ENCODE measurements at regions not wholly inside any gene's neighbourhood (a gene's known extent, or its start where the extent isn't known, plus 50 kb on each side); places are given as distances from the start of the nearest gene placed in this dataset.

- peak overlapping the region; percentile 17; the same call in 1 of the 2 replicates for H3K4me2 ChIP-seq
- no peaks in the 10 kb centered on the region; the same call in 1 of the 2 replicates for H3K9me3 ChIP-seq (ENCODE audit: insufficient read depth, low read depth)
- no TSS peak for BruUV-seq (replicated peaks)
- ChIA-PET CTCF (no interaction called here), POLR2A (ENCODE audit: unreplicated experiment) (no interaction called here)
- no peak for DNase-seq
- H3K36me3 ChIP-seq (ENCODE audit: low read depth), result no peaks in the 10 kb centered on the region
- TF ChIP-seq EZH2 (IDR thresholded peaks at IDR 0.05; ENCODE audit: low read depth), result no peak
- TF ChIP-seq, protein P1, sequence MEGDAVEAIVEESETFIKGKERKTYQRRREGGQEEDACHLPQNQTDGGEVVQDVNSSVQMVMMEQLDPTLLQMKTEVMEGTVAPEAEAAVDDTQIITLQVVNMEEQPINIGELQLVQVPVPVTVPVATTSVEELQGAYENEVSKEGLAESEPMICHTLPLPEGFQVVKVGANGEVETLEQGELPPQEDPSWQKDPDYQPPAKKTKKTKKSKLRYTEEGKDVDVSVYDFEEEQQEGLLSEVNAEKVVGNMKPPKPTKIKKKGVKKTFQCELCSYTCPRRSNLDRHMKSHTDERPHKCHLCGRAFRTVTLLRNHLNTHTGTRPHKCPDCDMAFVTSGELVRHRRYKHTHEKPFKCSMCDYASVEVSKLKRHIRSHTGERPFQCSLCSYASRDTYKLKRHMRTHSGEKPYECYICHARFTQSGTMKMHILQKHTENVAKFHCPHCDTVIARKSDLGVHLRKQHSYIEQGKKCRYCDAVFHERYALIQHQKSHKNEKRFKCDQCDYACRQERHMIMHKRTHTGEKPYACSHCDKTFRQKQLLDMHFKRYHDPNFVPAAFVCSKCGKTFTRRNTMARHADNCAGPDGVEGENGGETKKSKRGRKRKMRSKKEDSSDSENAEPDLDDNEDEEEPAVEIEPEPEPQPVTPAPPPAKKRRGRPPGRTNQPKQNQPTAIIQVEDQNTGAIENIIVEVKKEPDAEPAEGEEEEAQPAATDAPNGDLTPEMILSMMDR (conservative IDR thresholded peaks at IDR 0.05), result no peak
- no peaks in the 10 kb centered on the region for H4K20me1 ChIP-seq (ENCODE audit: insufficient read depth)
- H3K4me1 ChIP-seq (replicated peaks; ENCODE audit: insufficient read depth), result no peaks in the 10 kb centered on the region
- 0 out of 2 replicates have a peak overlapping the region, but pooled peaks have one; percentile 20 for H2AFZ ChIP-seq
- no peak overlapping the region; the same call in 1 of the 2 replicates for H3K4me3 ChIP-seq
- intact Hi-C loops (cut with micrococcal nuclease; ENCODE audit: unreplicated experiment), result no loop called here
- H3K79me2 ChIP-seq (ENCODE audit: low read depth), result no peaks in the 10 kb centered on the region
- no peaks in the 10 kb centered on the region for H3K27me3 ChIP-seq (ENCODE audit: insufficient read depth, low read depth)
- no peaks in the 10 kb centered on the region for H3K9me2 ChIP-seq (ENCODE audit: insufficient read depth)
- no peaks in the 10 kb centered on the region for H3F3A ChIP-seq (ENCODE audit: insufficient read depth, low read depth)
- no peak overlapping the region for H3K27ac ChIP-seq
Observed at GRCh38 chr2:4020153-4020552, 316.8 kb downstream of the DCDC2C start.

DNA sequence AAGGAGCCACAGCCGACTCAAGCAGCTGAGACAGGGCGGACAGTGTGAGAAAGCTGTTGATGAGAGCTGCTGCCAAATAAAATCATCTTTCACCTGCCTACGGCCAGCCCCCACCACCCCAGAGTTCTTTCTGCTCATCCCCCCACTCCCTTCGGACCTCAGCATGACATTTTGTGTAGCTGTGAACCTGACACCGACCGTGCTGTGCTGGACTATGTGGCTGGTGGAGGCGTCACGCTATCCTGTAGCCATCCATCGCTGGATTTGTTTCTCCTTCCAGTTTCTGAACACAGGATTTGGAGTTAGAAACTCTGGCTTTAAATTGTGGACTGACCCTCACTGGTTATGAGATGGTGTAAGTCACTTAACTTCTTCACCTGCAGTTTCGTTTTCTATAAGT, 317.3 kb downstream of the DCDC2C start:
- no TSS peak for BruUV-seq (replicated peaks)
- Histone ChIP-seq H3K9me3 (ENCODE audit: insufficient read depth, low read depth) (no peaks in the 10 kb centered on the region; the same call in 1 of the 2 replicates), H3K36me3 (ENCODE audit: low read depth) (no peaks in the 10 kb centered on the region), H3F3A (ENCODE audit: insufficient read depth, low read depth) (no peaks in the 10 kb centered on the region), H3K27me3 (ENCODE audit: insufficient read depth, low read depth) (no peaks in the 10 kb centered on the region), H3K4me1 (replicated peaks; ENCODE audit: insufficient read depth) (no peaks in the 10 kb centered on the region), H3K4me2 (peak overlapping the region; percentile 17; the same call in 1 of the 2 replicates), H2AFZ (0 out of 2 replicates have a peak overlapping the region, but pooled peaks have one; percentile 20), H4K20me1 (ENCODE audit: insufficient read depth) (no peaks in the 10 kb centered on the region), H3K27ac (no peak overlapping the region), H3K4me3 (no peak overlapping the region; the same call in 1 of the 2 replicates), H3K9me2 (ENCODE audit: insufficient read depth) (no peaks in the 10 kb centered on the region), H3K79me2 (ENCODE audit: low read depth) (no peaks in the 10 kb centered on the region)
- CTCF ChIA-PET, result no interaction called here
- POLR2A ChIA-PET (ENCODE audit: unreplicated experiment), result no interaction called here
- TF ChIP-seq, protein P1 (conservative IDR thresholded peaks at IDR 0.05), result no peak
- no peak for TF ChIP-seq EZH2 (IDR thresholded peaks at IDR 0.05; ENCODE audit: low read depth)
- no peak for DNase-seq
- intact Hi-C loops (cut with micrococcal nuclease; ENCODE audit: unreplicated experiment), result no loop called here

- no peak overlapping the region for H2AFZ ChIP-seq
- CTCF ChIA-PET, result no interaction called here
- no TSS peak for BruUV-seq (replicated peaks)
Observed at GRCh38 chr2:4024605-4025004, 321.2 kb downstream of the DCDC2C start.

More at GRCh38 chr2:4024605-4025004, 321.2 kb downstream of the DCDC2C start:
- no peak for DNase-seq
- no peaks in the 10 kb centered on the region for H3K4me1 ChIP-seq (replicated peaks; ENCODE audit: insufficient read depth)
- H3K79me2 ChIP-seq (ENCODE audit: low read depth), result no peaks in the 10 kb centered on the region
- no peaks in the 10 kb centered on the region for H4K20me1 ChIP-seq (ENCODE audit: insufficient read depth)
- no peak for TF ChIP-seq EZH2 (IDR thresholded peaks at IDR 0.05; ENCODE audit: low read depth)
- TF ChIP-seq, protein P1 (conservative IDR thresholded peaks at IDR 0.05), result no peak
- POLR2A ChIA-PET (ENCODE audit: unreplicated experiment), result no interaction called here
- no peak overlapping the region for H3K4me2 ChIP-seq
- H3F3A ChIP-seq (ENCODE audit: insufficient read depth, low read depth), result no peaks in the 10 kb centered on the region
- H3K9me2 ChIP-seq (ENCODE audit: insufficient read depth), result no peaks in the 10 kb centered on the region
- H3K27me3 ChIP-seq (ENCODE audit: insufficient read depth, low read depth), result no peaks in the 10 kb centered on the region
- H3K36me3 ChIP-seq (ENCODE audit: low read depth), result no peaks in the 10 kb centered on the region
- H3K4me3 ChIP-seq, result no peak overlapping the region
- H3K27ac ChIP-seq, result no peak overlapping the region
- intact Hi-C loops (cut with micrococcal nuclease; ENCODE audit: unreplicated experiment), result no loop called here
- H3K9me3 ChIP-seq (ENCODE audit: insufficient read depth, low read depth), result no peaks in the 10 kb centered on the region
